ENCODE measurements at regions not wholly inside any gene's neighbourhood (a gene's known extent, or its start where the extent isn't known, plus 50 kb on each side); places are given as distances from the start of the nearest gene placed in this dataset.

DNA sequence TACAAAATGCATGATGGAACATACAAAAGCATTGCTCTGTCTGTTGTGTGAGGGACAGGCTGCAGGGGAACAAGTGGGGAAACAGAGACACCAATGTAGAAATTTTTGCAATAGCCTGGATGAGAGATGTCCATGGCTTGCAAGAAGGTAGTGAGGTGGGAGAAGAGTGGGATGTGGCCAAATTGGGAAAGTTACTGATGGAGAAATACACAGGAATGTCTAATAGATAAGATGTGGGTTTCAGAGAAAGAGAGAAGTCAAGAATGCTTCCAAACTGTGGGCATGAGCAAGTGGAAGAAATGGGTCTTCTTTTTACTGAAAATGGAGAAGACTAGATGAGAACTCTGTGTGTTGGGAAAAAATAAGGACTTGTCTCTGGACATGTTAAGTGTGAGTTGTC is 592.7 kb downstream of the TNS3 start:
- DNase-seq (ENCODE audit: low read depth): no peak

GRCh38 chr7:46982928-46983327 is 599.0 kb downstream of the TNS3 start:
- DNase-seq (ENCODE audit: low read depth): no peak

DNA sequence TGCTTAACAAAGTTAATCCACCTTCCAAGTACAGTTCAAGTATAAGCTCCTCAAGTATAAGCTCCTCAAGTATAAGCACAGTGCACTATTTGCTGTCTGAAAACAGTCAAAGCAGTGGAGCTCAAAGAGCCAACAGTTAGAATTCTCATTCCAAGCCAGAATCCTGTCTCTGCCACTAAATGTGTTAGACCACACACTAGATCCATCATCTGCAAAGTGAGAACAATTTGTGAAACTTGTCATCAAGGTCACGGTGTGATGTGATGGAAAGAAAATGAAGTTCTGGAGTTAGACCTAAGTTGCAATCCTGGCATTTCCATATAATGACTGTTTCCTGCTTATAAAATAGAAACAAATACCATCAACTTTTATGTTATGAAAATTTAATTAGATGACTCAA is 602.5 kb downstream of the TNS3 start:
- DNase-seq (ENCODE audit: low read depth): no peak

- DNase-seq (ENCODE audit: low read depth): no peak
Measured at GRCh38 chr7:46975493-46975892, 606.4 kb downstream of the TNS3 start.

DNA sequence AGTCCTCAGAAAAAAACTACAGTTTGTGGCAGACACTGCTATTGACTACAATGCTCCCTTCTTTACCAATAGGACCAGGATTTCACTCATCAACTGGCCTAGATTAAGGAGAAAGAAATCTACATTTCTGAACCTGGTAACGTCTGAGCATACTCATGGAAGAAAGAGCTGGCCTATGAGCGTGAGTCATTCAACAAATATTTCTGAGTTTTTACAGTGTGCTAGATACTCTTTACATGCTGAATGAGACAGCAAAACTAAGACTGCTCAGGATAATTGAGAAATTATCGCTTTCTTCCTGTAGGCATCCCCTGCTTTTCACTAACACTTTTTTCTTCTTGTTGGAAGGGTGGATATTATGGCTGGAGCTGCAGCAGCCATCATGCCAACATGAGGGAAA is 609.7 kb downstream of the TNS3 start:
- peak; percentile 70 for DNase-seq (ENCODE audit: low read depth)

DNA sequence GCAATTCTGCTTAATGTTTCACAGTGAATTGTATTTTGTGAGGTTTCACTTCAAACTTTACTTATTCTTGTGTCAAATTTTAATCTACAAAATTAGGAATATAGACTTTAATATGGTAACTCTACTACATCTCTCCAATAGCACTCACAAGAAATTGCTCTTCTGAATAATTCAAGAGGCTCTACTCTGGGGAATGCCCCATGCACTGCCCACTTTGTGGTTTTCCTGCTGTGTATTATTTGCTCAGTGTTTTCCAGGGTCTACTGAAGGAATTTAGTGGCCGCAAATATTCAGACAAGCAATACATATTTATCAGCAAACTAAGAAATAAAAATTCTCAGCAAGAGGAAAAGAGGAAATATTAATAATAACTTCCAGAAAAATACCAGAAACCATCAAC is 611.4 kb downstream of the TNS3 start:
- no peak for DNase-seq (ENCODE audit: low read depth)

DNA sequence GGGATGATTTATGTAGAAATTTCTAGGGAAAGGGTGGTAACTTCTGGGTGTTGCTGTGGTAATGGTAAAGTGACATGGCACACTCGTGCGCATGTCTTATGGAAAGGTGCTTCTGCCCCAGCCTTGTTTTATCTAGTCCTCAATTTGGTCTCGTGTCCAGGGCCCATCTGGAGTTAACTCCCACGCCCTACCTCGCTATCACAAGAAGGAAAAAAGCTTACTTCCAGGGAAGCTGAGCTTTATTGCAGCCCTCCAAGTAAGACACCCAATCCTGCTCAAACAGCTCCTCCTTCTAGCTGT is 611.8 kb downstream of the TNS3 start:
- DNase-seq (ENCODE audit: low read depth): no peak

GRCh38 chr7:46969303-46970130 is 612.4 kb downstream of the TNS3 start:
- peak; percentile 62 for DNase-seq (ENCODE audit: low read depth)

DNA sequence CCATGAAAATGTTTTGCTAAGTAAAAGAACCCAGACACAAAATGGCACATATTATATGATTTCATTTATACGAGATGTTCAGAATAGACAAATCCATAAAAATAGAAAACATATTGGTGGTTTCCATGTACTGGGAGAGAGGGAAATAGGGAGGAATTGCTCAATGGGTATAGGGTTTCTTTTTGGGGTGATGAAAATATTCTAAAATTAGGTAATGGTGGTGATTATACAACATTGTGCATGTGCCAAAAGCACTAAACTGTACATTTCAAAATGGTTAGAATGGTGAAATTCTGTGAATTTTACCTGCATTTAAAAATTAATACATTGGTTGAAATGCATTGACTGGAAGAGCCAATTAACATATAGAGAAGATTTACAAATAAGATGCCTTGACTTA is 613.9 kb downstream of the TNS3 start:
- no peak for DNase-seq (ENCODE audit: low read depth)

- no peak for DNase-seq (ENCODE audit: low read depth)
Measured at GRCh38 chr7:46963719-46964118, 618.2 kb downstream of the TNS3 start.

GRCh38 chr7:46960970-46961369 is 620.9 kb downstream of the TNS3 start:
- no peak for DNase-seq (ENCODE audit: low read depth)

DNA sequence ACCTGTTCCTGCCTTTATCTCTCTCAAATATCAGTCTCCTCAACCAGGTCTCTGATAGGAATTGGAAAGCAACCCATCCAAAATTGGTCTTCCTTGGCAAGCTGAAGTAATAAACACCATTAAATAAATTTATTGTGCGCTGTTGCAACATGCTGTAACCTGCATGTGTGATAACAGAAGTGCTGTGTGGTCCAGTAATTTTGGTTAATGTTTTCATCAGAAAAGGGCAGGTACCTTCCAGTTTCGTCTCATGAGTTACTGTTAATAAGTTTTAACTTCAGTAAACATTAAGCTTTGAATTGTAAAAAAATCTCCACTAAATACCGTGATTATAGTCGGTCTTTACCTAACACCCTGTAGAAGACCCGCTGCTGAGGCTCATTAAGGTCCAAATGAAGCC is 624.7 kb downstream of the TNS3 start:
- DNase-seq (ENCODE audit: low read depth): no peak

- no peak for DNase-seq (ENCODE audit: low read depth)
Measured at GRCh38 chr7:46955531-46955930, 626.4 kb downstream of the TNS3 start.

GRCh38 chr7:46954181-46954580 is 627.7 kb downstream of the TNS3 start:
- DNase-seq (ENCODE audit: low read depth): no peak

DNA sequence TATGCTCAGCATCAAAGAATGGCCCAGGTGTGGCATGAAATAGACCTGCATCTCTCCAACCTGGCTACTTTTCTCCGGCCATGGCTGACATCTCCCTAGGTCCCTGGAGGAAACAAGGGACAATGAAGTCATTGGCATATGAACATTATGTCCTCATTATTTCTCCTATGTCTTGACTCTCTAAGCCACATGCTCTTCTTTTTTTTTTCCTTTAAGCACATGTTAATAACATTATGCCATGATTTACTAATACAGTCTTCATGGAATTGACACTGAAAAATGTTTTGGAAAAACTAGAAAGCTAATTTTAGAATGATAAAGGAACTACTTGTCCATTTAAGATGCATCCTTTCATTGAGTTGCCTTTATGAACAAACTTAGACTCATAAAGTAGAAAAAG is 628.9 kb downstream of the TNS3 start:
- no peak for DNase-seq (ENCODE audit: low read depth)

DNA sequence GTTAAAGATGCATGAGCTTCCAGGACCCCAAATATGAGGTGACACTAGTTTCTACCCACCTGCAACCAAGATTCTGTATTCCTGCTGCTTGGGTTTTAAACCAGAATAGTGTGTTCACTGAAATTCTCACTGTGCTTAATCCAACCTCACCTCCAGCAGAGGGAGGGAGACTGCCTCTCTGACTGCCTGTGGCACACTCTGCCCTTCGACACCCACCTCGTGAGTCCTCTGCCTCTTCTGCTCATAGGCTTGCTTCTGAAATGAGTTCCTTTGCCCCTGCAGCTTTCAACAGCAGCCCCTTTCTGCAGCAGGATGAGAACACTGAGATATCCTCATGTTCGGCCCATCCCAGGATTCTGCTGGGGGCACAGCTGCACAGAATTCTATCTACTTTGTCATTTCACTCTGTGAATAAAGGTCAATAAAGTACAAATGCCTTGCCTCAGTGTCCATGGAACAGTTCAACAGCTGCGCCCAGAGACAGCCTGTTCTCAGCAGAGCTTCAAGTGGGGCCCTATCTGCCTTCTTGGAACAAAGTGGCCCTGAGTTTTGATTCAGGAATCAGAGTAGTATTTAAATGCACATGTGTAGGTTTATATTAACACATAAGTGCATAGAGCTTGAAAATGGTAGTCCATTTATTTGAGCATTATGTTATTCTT is 632.5 kb downstream of the TNS3 start:
- DNase-seq (ENCODE audit: low read depth): no peak

- no peak for DNase-seq (ENCODE audit: low read depth)
Measured at GRCh38 chr7:46948716-46949115, 633.2 kb downstream of the TNS3 start.

DNA sequence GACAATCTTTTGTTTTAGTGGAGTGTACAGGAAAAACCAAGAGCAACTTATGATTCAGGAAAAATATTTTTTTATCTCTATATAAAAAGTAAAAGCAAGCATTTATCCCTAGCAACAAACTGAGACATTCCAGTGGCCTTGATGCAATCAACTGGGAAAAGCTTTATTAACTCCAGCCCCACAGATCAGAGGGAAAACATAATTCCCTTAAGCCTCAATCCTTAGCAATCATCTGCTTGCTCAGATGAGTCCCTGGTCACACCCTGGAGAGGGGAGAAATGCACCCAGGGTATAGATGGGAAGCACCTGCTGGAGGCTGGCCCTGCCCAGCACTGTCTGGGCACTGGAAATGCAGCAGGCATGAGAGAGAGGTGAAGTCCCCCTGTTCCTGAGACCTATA is 636.6 kb downstream of the TNS3 start:
- DNase-seq (ENCODE audit: low read depth): peak; percentile 56

DNA sequence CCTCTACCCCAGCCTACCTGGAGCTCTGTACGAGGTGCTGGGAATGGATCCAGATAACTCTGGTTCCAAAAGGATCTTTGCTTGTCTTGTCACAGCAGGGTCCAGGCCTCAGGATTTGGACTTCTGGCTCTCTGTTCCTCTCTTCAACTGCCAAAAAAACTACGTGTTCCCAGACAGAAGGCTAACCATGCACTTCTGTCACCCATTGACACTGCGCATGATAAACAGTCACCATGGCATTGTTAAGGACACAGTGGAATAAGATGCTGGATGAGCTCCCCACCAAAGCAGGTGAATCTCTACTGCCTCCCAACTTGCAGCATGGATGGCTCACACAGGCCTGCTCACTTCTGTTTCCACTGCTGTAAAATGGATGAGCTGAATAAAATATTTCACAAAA is 637.9 kb downstream of the TNS3 start:
- no peak for DNase-seq (ENCODE audit: low read depth)

GRCh38 chr7:46942574-46942973 is 639.3 kb downstream of the TNS3 start:
- no peak for DNase-seq (ENCODE audit: low read depth)

DNA sequence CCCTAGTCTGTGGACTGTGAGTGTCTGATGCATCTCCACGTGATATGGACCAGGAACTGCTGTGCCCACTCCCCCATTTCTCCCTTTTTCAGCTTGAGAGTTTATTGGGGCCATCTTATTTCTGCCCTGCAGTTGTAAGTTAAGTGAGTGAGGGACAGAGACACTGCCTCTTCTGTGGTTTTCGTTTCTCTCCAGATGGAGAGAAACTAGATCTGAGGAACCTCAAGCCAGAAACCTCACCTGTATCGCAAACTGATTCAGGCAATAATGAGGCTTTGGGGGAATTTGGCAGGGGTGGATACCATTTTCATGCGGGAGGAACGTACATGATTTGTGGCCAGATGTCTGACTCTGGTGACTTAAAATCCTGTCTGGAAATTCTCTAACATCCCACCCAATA is 641.7 kb downstream of the TNS3 start:
- DNase-seq (ENCODE audit: low read depth): no peak

DNA sequence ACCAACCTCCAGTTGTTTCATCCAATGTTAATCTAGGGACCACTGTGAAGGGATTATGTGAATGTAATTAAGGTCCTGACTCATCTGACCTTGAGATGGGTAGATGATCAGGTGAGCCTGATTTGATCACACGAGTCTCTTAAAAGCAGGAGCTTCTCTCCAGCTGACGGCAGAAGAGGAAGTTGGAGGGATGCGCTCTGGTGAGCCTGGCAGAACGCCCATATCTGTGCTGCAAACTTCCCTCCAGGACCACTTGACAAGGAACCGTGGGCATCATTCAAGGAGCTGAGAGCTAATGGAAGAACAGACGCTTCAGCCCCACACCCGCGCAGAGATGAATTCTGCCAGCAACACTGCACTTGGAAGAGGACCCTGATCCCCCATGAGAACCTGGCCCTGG is 642.4 kb downstream of the TNS3 start:
- no peak for DNase-seq (ENCODE audit: low read depth)

DNA sequence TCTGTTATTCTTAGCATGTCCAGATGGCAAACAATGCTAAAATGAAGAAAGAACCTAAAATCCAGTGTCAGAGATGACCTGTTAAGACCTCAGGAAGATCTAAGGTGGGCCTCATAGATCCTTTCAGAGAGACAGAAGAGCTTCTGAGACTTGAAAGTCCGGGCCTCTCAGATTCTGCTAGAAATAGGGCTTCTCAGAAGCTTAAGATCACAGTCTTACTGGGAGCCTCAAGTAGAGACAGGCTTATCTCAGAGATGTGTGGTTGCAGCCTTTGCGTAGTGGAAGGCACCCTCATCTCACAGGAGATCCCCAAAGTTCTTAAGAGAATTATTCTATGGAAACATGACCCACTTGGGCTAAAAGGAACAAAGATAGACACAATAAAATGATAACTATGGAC is 642.8 kb downstream of the TNS3 start:
- no peak for DNase-seq (ENCODE audit: low read depth)

DNA sequence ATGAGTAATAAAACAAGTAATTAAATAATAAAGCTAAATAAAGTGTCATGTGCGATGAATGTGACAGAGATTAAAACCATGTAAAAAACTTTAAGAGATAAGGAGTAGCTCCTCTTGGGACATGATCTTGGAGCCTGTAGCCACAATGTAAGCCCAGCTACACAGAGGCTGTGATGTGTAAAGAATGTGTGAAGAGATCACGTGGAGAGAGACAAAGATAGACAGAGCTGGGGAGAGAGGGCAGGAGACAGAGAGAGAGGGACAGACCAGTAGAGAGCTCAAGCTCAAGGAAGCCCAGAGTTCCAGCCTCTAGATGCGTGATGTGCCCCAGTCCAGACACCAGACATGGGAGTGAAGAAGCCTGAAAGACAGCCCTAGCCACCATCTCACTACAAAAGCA is 644.1 kb downstream of the TNS3 start:
- DNase-seq (ENCODE audit: low read depth): no peak
